Neural cell (in vitro differentiated cells): ENCODE measurements at regions not wholly inside any gene's neighbourhood (a gene's known extent, or its start where the extent isn't known, plus 50 kb on each side); places are given as distances from the start of the nearest gene placed in this dataset.

Experiments
- H2AFZ ChIP-seq: fragments of 200-600, 300-800 bp; sonication (generic), shearing (Covaris generic); 2 replicates; pipeline ENCODE4 v1.6.0; 2014; ENCODE audit warnings: low read depth, mild to moderate bottlenecking, antibody characterized with exemption, low read length, moderate library complexity
- H3F3A ChIP-seq: fragments of 200-600 bp; shearing (Covaris generic); 2 replicates; pipeline ENCODE4 v1.6.1; 2016; ENCODE audit warnings: mild to moderate bottlenecking, moderate library complexity, mixed read lengths, antibody characterized with exemption, low read length; ENCODE audit not compliant: insufficient read depth, poor library complexity, severe bottlenecking
- H3K27ac ChIP-seq: fragments of 200-600, 300-800 bp; sonication (generic), shearing (Covaris generic); 2 replicates; pipeline ENCODE4 v1.5.1; 2014; ENCODE audit warnings: mild to moderate bottlenecking, low read length, moderate library complexity
- H3K27me3 ChIP-seq: fragments of 300-800, 200-600 bp; sonication (generic), shearing (Covaris generic); 2 replicates; pipeline ENCODE4 v1.6.0; 2014; ENCODE audit warnings: mild to moderate bottlenecking, low read depth, low read length, moderate library complexity; ENCODE audit not compliant: insufficient read depth
- H3K36me3 ChIP-seq: fragments of 300-800, 200-600 bp; sonication (generic), shearing (Covaris generic); 2 replicates; pipeline ENCODE4 v1.5.1; 2014; ENCODE audit warnings: mild to moderate bottlenecking, antibody characterized with exemption, low read length, moderate library complexity; ENCODE audit not compliant: insufficient read depth
- H3K4me2 ChIP-seq: fragments of 300-800, 200-600 bp; sonication (generic), shearing (Covaris generic); 2 replicates; pipeline ENCODE4 v1.6.0; 2014; ENCODE audit warnings: mild to moderate bottlenecking, low read length
- H3K4me3 ChIP-seq: fragments of 300-800, 200-600 bp; sonication (generic), shearing (Covaris generic); 2 replicates; pipeline ENCODE4 v1.5.1; 2014; ENCODE audit warnings: mild to moderate bottlenecking, low read length, moderate library complexity
- H3K79me2 ChIP-seq: fragments of 200-600 bp; shearing (Covaris generic); replicated peaks from 2 replicates; pipeline ENCODE4 v1.6.0; 2014; ENCODE audit warnings: mild to moderate bottlenecking, low read length, moderate library complexity; ENCODE audit not compliant: insufficient read depth
- H3K9ac ChIP-seq: fragments of 300-800, 200-600 bp; sonication (generic), shearing (Covaris generic); 2 replicates; pipeline ENCODE4 v1.6.1; 2016; ENCODE audit warnings: mild to moderate bottlenecking, low read length, mixed read lengths
- H3K9me2 ChIP-seq: fragments of 200-600 bp; shearing (Covaris generic); 2 replicates; pipeline ENCODE4 v1.6.1; 2016; ENCODE audit warnings: mild to moderate bottlenecking, low read length, mixed read lengths; ENCODE audit not compliant: insufficient read depth
- H3K9me3 ChIP-seq: fragments of 200-600, 300-800 bp; sonication (generic), shearing (Covaris generic); 2 replicates; pipeline ENCODE4 v1.6.1; 2016; ENCODE audit warnings: mild to moderate bottlenecking, mixed run types, low read length, moderate library complexity, mixed read lengths
- H4K20me1 ChIP-seq: fragments of 200-600 bp; shearing (Covaris generic); 2 replicates; pipeline ENCODE4 v1.6.1; 2016; ENCODE audit warnings: mild to moderate bottlenecking, mixed run types; ENCODE audit not compliant: insufficient read depth
- EP300 ChIP-seq: fragments of 450-650 bp; conservative IDR thresholded peaks from 2 replicates; pipeline ENCODE4 v1.6.1; 2014; ENCODE audit warnings: antibody characterized with exemption, mild to moderate bottlenecking, moderate library complexity; ENCODE audit not compliant: poor library complexity, severe bottlenecking
- EZH2 ChIP-seq: fragments of 200-600, 300-800 bp; shearing (Covaris generic), sonication (generic); IDR thresholded peaks from 2 replicates; pipeline ENCODE4 v1.6.1; 2014; ENCODE audit warnings: antibody characterized with exemption, low read length, borderline replicate concordance, mild to moderate bottlenecking; ENCODE audit not compliant: insufficient read depth, poor library complexity, severe bottlenecking
- MXI1 ChIP-seq: fragments of 450-650 bp; conservative IDR thresholded peaks from 2 replicates; pipeline ENCODE4 v1.6.1; 2014; ENCODE audit warnings: antibody characterized with exemption, mild to moderate bottlenecking; ENCODE audit not compliant: poor library complexity, severe bottlenecking
- POLR2AphosphoS5 ChIP-seq: IDR thresholded peaks from 2 replicates; pipeline ENCODE4 v1.6.1; 2012
- RAD21 ChIP-seq: fragments of 450-650 bp; conservative IDR thresholded peaks from 2 replicates; pipeline ENCODE4 v1.6.1; 2014; ENCODE audit warnings: antibody characterized with exemption, mild to moderate bottlenecking, moderate library complexity
- SMC3 ChIP-seq: fragments of 450-650 bp; conservative IDR thresholded peaks from 2 replicates; pipeline ENCODE4 v1.6.1; 2014; ENCODE audit warnings: antibody characterized with exemption, mild to moderate bottlenecking, moderate library complexity; ENCODE audit not compliant: poor library complexity
- TAF1 ChIP-seq: IDR thresholded peaks from 2 replicates; pipeline ENCODE4 v1.6.1; 2012; ENCODE audit warnings: low read depth
- TF ChIP-seq, protein P1 (sequence below): IDR thresholded peaks from 2 replicates; pipeline ENCODE4 v1.6.1; 2012; ENCODE audit warnings: borderline replicate concordance
- TF ChIP-seq, protein P2 (sequence below): fragments of 450-650 bp; IDR thresholded peaks from 2 replicates; pipeline ENCODE4 v1.5.1; 2014; ENCODE audit warnings: antibody characterized with exemption, mild to moderate bottlenecking, moderate library complexity; ENCODE audit not compliant: poor library complexity, severe bottlenecking

DNA sequence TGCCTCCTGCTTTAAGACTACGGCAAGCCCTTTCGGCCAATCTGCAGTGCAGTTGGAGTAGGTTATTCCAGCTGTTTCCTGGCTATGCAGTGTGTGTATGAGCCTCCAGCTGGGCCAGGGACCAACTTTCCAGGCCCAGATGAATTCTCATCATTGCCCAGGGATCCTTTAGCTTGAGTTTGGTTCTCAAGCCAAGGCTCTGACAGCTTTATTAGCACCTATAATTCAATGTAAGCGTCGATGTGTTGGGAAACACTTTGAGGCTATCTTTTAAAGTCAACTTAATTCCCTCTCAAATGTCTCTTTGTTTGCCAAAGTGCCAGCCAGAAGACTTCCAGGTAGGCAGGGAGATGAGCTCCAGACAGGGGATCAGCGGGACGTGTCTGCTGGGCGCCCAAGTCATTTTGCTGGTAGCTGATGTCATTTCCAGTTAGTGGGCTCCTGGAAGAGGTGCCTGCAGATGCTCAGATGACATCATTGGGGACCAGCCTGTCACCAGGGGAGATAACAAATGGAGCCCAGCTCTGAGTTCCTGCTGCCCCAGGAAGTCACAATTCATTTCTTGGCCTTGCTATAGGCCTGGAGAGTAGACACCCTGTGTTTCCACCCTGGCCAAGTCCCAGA is 520.4 kb downstream of the SOX6 start:
- TF ChIP-seq EP300 (no peak), RAD21 (no peak), TAF1 (no peak), MXI1 (no peak), POLR2AphosphoS5 (no peak)
- TF ChIP-seq, protein P1, sequence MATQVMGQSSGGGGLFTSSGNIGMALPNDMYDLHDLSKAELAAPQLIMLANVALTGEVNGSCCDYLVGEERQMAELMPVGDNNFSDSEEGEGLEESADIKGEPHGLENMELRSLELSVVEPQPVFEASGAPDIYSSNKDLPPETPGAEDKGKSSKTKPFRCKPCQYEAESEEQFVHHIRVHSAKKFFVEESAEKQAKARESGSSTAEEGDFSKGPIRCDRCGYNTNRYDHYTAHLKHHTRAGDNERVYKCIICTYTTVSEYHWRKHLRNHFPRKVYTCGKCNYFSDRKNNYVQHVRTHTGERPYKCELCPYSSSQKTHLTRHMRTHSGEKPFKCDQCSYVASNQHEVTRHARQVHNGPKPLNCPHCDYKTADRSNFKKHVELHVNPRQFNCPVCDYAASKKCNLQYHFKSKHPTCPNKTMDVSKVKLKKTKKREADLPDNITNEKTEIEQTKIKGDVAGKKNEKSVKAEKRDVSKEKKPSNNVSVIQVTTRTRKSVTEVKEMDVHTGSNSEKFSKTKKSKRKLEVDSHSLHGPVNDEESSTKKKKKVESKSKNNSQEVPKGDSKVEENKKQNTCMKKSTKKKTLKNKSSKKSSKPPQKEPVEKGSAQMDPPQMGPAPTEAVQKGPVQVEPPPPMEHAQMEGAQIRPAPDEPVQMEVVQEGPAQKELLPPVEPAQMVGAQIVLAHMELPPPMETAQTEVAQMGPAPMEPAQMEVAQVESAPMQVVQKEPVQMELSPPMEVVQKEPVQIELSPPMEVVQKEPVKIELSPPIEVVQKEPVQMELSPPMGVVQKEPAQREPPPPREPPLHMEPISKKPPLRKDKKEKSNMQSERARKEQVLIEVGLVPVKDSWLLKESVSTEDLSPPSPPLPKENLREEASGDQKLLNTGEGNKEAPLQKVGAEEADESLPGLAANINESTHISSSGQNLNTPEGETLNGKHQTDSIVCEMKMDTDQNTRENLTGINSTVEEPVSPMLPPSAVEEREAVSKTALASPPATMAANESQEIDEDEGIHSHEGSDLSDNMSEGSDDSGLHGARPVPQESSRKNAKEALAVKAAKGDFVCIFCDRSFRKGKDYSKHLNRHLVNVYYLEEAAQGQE: no peak
- Histone ChIP-seq H3F3A (no peaks in the 10 kb centered on the region), H4K20me1 (no peaks in the 10 kb centered on the region), H3K4me2 (no peak overlapping the region), H3K27me3 (no peaks in the 10 kb centered on the region), H2AFZ (no peak overlapping the region), H3K27ac (no peak overlapping the region), H3K9me3 (no peaks in the 10 kb centered on the region), H3K9me2 (no peaks in the 10 kb centered on the region), H3K79me2 (no peaks in the 10 kb centered on the region), H3K4me3 (no peak overlapping the region), H3K9ac (no peak overlapping the region), H3K36me3 (no peaks in the 10 kb centered on the region)

DNA sequence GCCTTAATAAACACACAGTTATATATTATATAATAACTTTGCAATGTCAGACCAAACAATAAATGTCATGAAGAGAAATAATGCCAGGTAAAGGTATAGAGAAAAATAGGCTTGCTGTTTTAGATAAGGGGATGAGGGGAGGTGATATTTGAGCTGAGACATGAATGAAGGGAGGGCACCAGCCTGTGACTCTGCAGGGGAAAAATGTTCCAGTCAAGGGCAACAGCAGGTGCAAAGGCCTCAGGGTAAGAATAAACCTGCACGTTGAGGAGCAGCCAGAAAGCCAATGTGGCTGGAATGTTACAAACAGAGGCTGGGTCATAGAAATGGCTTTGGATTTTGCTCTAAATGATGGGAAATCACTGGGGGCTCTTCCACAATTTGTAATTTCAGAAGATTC is 519.6 kb downstream of the SOX6 start:
- H3K36me3 ChIP-seq: no peaks in the 10 kb centered on the region
- H3K9me3 ChIP-seq: no peaks in the 10 kb centered on the region
- H4K20me1 ChIP-seq: no peaks in the 10 kb centered on the region
- no peak overlapping the region for H3K4me2 ChIP-seq
- H3K9me2 ChIP-seq: no peaks in the 10 kb centered on the region
- no peak overlapping the region for H3K9ac ChIP-seq
- no peak overlapping the region for H3K4me3 ChIP-seq
- no peaks in the 10 kb centered on the region for H3F3A ChIP-seq
- no peak for TF ChIP-seq TAF1
- TF ChIP-seq, protein P1: no peak
- no peak for TF ChIP-seq POLR2AphosphoS5
- no peak for TF ChIP-seq RAD21
- no peak for TF ChIP-seq EP300
- no peak for TF ChIP-seq SMC3
- TF ChIP-seq, protein P2, sequence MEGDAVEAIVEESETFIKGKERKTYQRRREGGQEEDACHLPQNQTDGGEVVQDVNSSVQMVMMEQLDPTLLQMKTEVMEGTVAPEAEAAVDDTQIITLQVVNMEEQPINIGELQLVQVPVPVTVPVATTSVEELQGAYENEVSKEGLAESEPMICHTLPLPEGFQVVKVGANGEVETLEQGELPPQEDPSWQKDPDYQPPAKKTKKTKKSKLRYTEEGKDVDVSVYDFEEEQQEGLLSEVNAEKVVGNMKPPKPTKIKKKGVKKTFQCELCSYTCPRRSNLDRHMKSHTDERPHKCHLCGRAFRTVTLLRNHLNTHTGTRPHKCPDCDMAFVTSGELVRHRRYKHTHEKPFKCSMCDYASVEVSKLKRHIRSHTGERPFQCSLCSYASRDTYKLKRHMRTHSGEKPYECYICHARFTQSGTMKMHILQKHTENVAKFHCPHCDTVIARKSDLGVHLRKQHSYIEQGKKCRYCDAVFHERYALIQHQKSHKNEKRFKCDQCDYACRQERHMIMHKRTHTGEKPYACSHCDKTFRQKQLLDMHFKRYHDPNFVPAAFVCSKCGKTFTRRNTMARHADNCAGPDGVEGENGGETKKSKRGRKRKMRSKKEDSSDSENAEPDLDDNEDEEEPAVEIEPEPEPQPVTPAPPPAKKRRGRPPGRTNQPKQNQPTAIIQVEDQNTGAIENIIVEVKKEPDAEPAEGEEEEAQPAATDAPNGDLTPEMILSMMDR: no peak
- no peak for TF ChIP-seq MXI1
- no peak for TF ChIP-seq EZH2
- H3K27me3 ChIP-seq: no peaks in the 10 kb centered on the region
- H2AFZ ChIP-seq: no peak overlapping the region
- H3K79me2 ChIP-seq: no peaks in the 10 kb centered on the region
- no peak overlapping the region for H3K27ac ChIP-seq
